ENCODE measurements at regions not wholly inside any gene's neighbourhood (a gene's known extent, or its start where the extent isn't known, plus 50 kb on each side); places are given as distances from the start of the nearest gene placed in this dataset.

DNA sequence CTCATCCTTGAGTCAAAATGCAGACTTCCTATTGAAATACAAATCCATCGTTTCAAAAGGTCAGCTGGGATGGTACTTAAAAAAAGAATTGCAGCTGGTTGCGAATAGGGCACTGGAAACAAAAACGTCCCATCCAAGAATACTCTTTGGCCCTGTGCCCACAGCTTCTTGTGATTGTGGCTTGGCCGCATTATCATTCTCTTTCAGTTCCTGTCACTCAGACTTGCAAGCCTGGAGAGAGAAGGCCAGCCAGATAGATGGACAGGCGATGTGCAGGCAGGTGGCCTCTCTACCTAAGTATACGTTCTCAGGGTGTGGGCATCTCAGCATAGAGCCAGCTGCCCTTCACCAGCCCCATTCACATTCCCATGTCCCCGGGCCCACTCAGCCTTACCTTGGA is 208.5 kb upstream of the ZNF536 start:
- TF ChIP-seq EZH2 (IDR thresholded peaks at IDR 0.05; ENCODE audit: low read depth) (no peak), CTCF (conservative IDR thresholded peaks at IDR 0.05) (no peak)
- no peaks in the 10 kb centered on the region for H3K9me2 ChIP-seq (ENCODE audit: insufficient read depth)
- no peak overlapping the region for H3K4me2 ChIP-seq
- no peak overlapping the region for H3K4me3 ChIP-seq
- intact Hi-C loops (cut with micrococcal nuclease; ENCODE audit: unreplicated experiment) = no loop called here
- H3K4me1 ChIP-seq (replicated peaks; ENCODE audit: insufficient read depth) = no peaks in the 10 kb centered on the region
- peaks cover 79% of the 10 kb centered on the region for H3K27me3 ChIP-seq (ENCODE audit: insufficient read depth, low read depth)
- H2AFZ ChIP-seq = no peak overlapping the region
- no peaks in the 10 kb centered on the region for H3K36me3 ChIP-seq (ENCODE audit: low read depth)
- no peak for DNase-seq
- POLR2A ChIA-PET (ENCODE audit: unreplicated experiment) = no interaction called here
- H3K79me2 ChIP-seq (ENCODE audit: low read depth) = no peaks in the 10 kb centered on the region
- H3K9me3 ChIP-seq (ENCODE audit: insufficient read depth, low read depth) = no peaks in the 10 kb centered on the region
- BruUV-seq (replicated peaks) = no TSS peak
- H4K20me1 ChIP-seq (ENCODE audit: insufficient read depth) = no peaks in the 10 kb centered on the region
- H3F3A ChIP-seq (ENCODE audit: insufficient read depth, low read depth) = no peaks in the 10 kb centered on the region
- H3K27ac ChIP-seq = no peak overlapping the region
- CTCF ChIA-PET = no interaction called here

DNA sequence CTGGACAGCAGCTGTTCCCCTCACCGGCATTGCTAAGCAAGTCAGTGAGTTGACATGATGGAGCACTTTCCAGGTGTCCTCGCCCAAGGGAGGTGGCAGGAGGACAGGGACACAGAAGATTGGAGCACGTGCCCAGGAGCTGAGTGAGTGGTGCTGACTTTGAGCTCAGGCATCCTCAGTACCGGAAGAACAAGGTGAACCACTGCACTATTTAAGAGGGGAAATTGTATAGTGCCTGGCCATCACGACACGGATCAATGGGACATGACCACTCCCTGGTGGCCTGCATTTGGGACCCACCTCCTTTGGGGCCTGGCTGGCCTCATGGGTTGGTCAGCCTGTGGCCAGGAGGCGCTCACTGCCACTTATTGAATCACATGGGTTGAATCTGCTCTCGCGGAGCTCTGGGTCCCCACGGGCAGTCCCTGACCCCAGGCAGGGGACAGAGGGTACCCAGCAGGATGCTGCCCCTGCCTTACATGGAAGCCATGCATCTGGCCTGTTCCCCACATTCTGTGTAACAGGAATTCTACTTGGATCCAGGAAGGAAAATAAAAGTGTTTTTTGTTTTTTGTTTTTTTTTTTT is 206.9 kb upstream of the ZNF536 start:
- no peak for DNase-seq
- Histone ChIP-seq H3K4me3 (no peak overlapping the region), H2AFZ (no peak overlapping the region), H3K4me1 (replicated peaks; ENCODE audit: insufficient read depth) (no peaks in the 10 kb centered on the region), H3K4me2 (no peak overlapping the region), H3K36me3 (ENCODE audit: low read depth) (no peaks in the 10 kb centered on the region), H3K9me3 (ENCODE audit: insufficient read depth, low read depth) (no peaks in the 10 kb centered on the region), H3K27me3 (ENCODE audit: insufficient read depth, low read depth) (peaks cover 65% of the 10 kb centered on the region), H3K9me2 (ENCODE audit: insufficient read depth) (no peaks in the 10 kb centered on the region), H3F3A (ENCODE audit: insufficient read depth, low read depth) (no peaks in the 10 kb centered on the region), H4K20me1 (ENCODE audit: insufficient read depth) (no peaks in the 10 kb centered on the region), H3K27ac (no peak overlapping the region), H3K79me2 (ENCODE audit: low read depth) (no peaks in the 10 kb centered on the region)
- BruUV-seq (replicated peaks) = no TSS peak
- TF ChIP-seq EZH2 (IDR thresholded peaks at IDR 0.05; ENCODE audit: low read depth) (no peak), CTCF (conservative IDR thresholded peaks at IDR 0.05) (no peak)
- ChIA-PET POLR2A (ENCODE audit: unreplicated experiment) (no interaction called here), CTCF (no interaction called here)
- intact Hi-C loops (cut with micrococcal nuclease; ENCODE audit: unreplicated experiment) = no loop called here

DNA sequence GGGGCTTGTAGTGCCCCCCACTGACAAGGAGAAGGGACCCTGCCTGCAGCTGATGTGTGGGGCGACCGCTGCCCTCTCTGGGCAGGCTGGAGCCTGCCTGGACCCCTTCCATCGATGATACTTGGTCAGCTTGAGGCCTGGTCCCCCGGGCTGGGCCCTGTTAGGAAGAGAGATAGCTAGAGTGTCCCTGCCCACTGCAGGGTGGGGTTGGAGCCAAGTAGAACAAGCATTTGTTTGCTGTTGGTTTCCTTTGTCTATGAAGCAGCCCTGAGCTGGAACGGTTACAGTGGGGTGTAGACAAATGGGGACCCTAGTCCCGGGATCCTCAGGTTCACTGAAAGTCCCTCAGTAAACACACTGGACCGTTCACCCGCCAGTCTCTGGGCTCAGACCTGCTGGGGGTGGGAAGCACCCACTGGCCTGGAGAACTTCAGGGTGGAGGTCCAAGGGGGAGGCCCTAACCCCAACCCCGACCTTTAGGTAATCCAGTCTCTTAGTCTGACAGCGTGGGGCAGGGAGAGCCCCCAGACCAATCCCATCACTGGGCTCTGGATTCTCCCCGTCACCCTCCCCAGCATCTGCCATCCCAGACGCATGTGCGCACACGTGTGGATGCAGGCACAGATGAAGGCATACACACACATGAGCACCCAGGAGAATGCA is 204.8 kb upstream of the ZNF536 start:
- no peak overlapping the region for H3K27ac ChIP-seq
- no peaks in the 10 kb centered on the region for H3K9me2 ChIP-seq (ENCODE audit: insufficient read depth)
- no peak for DNase-seq
- no peaks in the 10 kb centered on the region for H4K20me1 ChIP-seq (ENCODE audit: insufficient read depth)
- H2AFZ ChIP-seq = no peak overlapping the region
- peaks cover 47% of the 10 kb centered on the region for H3K27me3 ChIP-seq (ENCODE audit: insufficient read depth, low read depth)
- H3K4me2 ChIP-seq = no peak overlapping the region
- intact Hi-C loops (cut with micrococcal nuclease; ENCODE audit: unreplicated experiment) = no loop called here
- H3K4me1 ChIP-seq (replicated peaks; ENCODE audit: insufficient read depth) = no peaks in the 10 kb centered on the region
- H3K36me3 ChIP-seq (ENCODE audit: low read depth) = no peaks in the 10 kb centered on the region
- no peak overlapping the region for H3K4me3 ChIP-seq
- H3K9me3 ChIP-seq (ENCODE audit: insufficient read depth, low read depth) = no peaks in the 10 kb centered on the region
- BruUV-seq (replicated peaks) = no TSS peak
- ChIA-PET POLR2A (ENCODE audit: unreplicated experiment) (no interaction called here), CTCF (no interaction called here)
- H3K79me2 ChIP-seq (ENCODE audit: low read depth) = no peaks in the 10 kb centered on the region
- no peaks in the 10 kb centered on the region for H3F3A ChIP-seq (ENCODE audit: insufficient read depth, low read depth)
- TF ChIP-seq EZH2 (IDR thresholded peaks at IDR 0.05; ENCODE audit: low read depth) (no peak), CTCF (conservative IDR thresholded peaks at IDR 0.05) (no peak)
